Gastrocnemius medialis (tissue), 4 donors: ENCODE measurements at regions not wholly inside any gene's neighbourhood (a gene's known extent, or its start where the extent isn't known, plus 50 kb on each side); places are given as distances from the start of the nearest gene placed in this dataset.

Experiments
- ATAC-seq, 2 donors: fragments of 150-250 bp; one replicate each; pipeline ENCODE4 v1.9.1; 2016
- DNase-seq, 2 donors: peaks; one replicate each; pipeline ENCODE4 v3.0.0-alpha.2; 2019
- H3K27ac ChIP-seq, 4 donors: fragments of 200-600 bp; sonication (generic); 1 replicate in 1 of 4; 2 replicates in 3 of 4; pipeline ENCODE4 v1.5.1; 2016 to 2018; ENCODE audit warnings: mild to moderate bottlenecking in 2 of 4, moderate library complexity in 1 of 4
- H3K27me3 ChIP-seq, 3 donors: fragments of 200-600 bp; sonication (generic) in 2 of 3; 1 replicate in 1 of 3; 2 replicates in 2 of 3; pipeline versions ENCODE4 v1.5.1 to v1.6.0; 2016 to 2019; ENCODE audit warnings: mild to moderate bottlenecking in 1 of 3, moderate library complexity in 1 of 3
- H3K36me3 ChIP-seq, 2 donors: fragments of 200-600 bp; sonication (generic) in 1 of 2; one replicate each; pipeline ENCODE4 v1.5.1; 2017 to 2018
- H3K4me1 ChIP-seq, 2 donors: fragments of 200-600 bp; sonication (generic) in 1 of 2; one replicate each; pipeline ENCODE4 v1.5.1; 2016 to 2017; ENCODE audit warnings: mild to moderate bottlenecking in 2 of 2
- H3K4me3 ChIP-seq, 4 donors: fragments of 200-600 bp; sonication (generic) in 3 of 4; 1 replicate in 1 of 4; 2 replicates in 3 of 4; pipeline ENCODE4 v1.5.1; 2016 to 2019; ENCODE audit warnings: mild to moderate bottlenecking in 2 of 4
- H3K9me3 ChIP-seq, 3 donors: fragments of 200-600 bp; sonication (generic) in 2 of 3; 1 replicate in 1 of 3; 2 replicates in 2 of 3; pipeline ENCODE4 v1.5.1; 2016 to 2019
- CTCF ChIP-seq, 5 experiments: fragments of 450-650 bp in 3 of 5; fragments of 200-600 bp in 2 of 5; sonication (generic) in 2 of 5; IDR thresholded peaks in 4 of 5; conservative IDR thresholded peaks in 1 of 5; 1 replicate in 4 of 5; 2 replicates in 1 of 5; pipeline ENCODE4 v1.5.1; 2016 to 2019; ENCODE audit warnings: antibody characterized with exemption in 5 of 5, mild to moderate bottlenecking in 3 of 5, moderate library complexity in 3 of 5
- POLR2A ChIP-seq, 2 donors: fragments of 450-650 bp; IDR thresholded peaks; one replicate each; pipeline ENCODE4 v1.6.1; 2017; ENCODE audit warnings: antibody characterized with exemption in 2 of 2, mild to moderate bottlenecking in 2 of 2, moderate library complexity in 2 of 2
- in situ Hi-C, 4 donors: fragments of 200-750 bp; cut with MboI; loops; one replicate each; pipeline versions ENCODE4 v1.15.0 to v1.8.0; 2017; ENCODE audit warnings: low sequenced_read_pairs in 4 of 4
- intact Hi-C: fragments of 100-400 bp; cut with DNase I; formaldehyde crosslinking; loops from one replicate; pipeline ENCODE4 v1.15.1; 2023; ENCODE audit warnings: low total_unique reads

- Histone ChIP-seq H3K4me3 (no peak overlapping the region), H3K27ac (no peak overlapping the region), H3K36me3 (no peaks in the 10 kb centered on the region), H3K4me1 (no peaks in the 10 kb centered on the region), H3K27me3 (no peaks in the 10 kb centered on the region), H3K9me3 (peaks cover 0 to 3% (median 0%) of the 10 kb centered on the region in 3 donors)
- intact Hi-C loops = no loop called here
- ATAC-seq = no peak
- in situ Hi-C loops = no loop called here
- no peak for TF ChIP-seq CTCF (IDR thresholded peaks at IDR 0.05 in 4 of 5, conservative IDR thresholded peaks at IDR 0.05 in 1 of 5)
- TF ChIP-seq POLR2A (IDR thresholded peaks at IDR 0.05) = no peak
- DNase-seq = no peak
These were observed 662.8 kb downstream of the TBC1D32 start for GRCh38 chr6:120671519-120671918.

- intact Hi-C loops (no loop called here), in situ Hi-C loops (no loop called here)
- ATAC-seq (no peak), DNase-seq (no peak)
- Histone ChIP-seq H3K4me3 (no peak overlapping the region), H3K9me3 (no peaks in the 10 kb centered on the region), H3K27me3 (no peaks in the 10 kb centered on the region), H3K27ac (no peak overlapping the region), H3K36me3 (no peaks in the 10 kb centered on the region), H3K4me1 (no peaks in the 10 kb centered on the region)
- TF ChIP-seq CTCF (IDR thresholded peaks at IDR 0.05 in 4 of 5, conservative IDR thresholded peaks at IDR 0.05 in 1 of 5) = no peak
- TF ChIP-seq POLR2A (IDR thresholded peaks at IDR 0.05) = no peak
These were observed 681.8 kb downstream of the TBC1D32 start for GRCh38 chr6:120652506-120652905.

- in situ Hi-C loops = no loop called here
- intact Hi-C loops = no loop called here
- H3K4me1 ChIP-seq = no peaks in the 10 kb centered on the region
- H3K9me3 ChIP-seq = no peaks in the 10 kb centered on the region
- ATAC-seq = no peak
- H3K27ac ChIP-seq = no peak overlapping the region
- no peaks in the 10 kb centered on the region for H3K27me3 ChIP-seq
- H3K36me3 ChIP-seq = no peaks in the 10 kb centered on the region
- TF ChIP-seq POLR2A (IDR thresholded peaks at IDR 0.05) (no peak), CTCF (IDR thresholded peaks at IDR 0.05 in 4 of 5, conservative IDR thresholded peaks at IDR 0.05 in 1 of 5) (no peak)
- no peak overlapping the region for H3K4me3 ChIP-seq
- DNase-seq = no peak
These were observed 685.6 kb downstream of the TBC1D32 start for GRCh38 chr6:120648713-120649112.

- no peak overlapping the region for H3K4me3 ChIP-seq
- H3K27me3 ChIP-seq = no peaks in the 10 kb centered on the region
- no peaks in the 10 kb centered on the region for H3K4me1 ChIP-seq
- in situ Hi-C loops = no loop called here
- no peaks in the 10 kb centered on the region for H3K36me3 ChIP-seq
- H3K27ac ChIP-seq = no peak overlapping the region
- ATAC-seq = no peak
- TF ChIP-seq CTCF (IDR thresholded peaks at IDR 0.05 in 4 of 5, conservative IDR thresholded peaks at IDR 0.05 in 1 of 5) (no peak), POLR2A (IDR thresholded peaks at IDR 0.05) (no peak)
- intact Hi-C loops = no loop called here
- H3K9me3 ChIP-seq = no peaks in the 10 kb centered on the region
- no peak for DNase-seq
These were observed 688.2 kb downstream of the TBC1D32 start for GRCh38 chr6:120646101-120646500.

GRCh38 chr6:120632975-120633374, 701.3 kb downstream of the TBC1D32 start:
- no peak for ATAC-seq
- H3K27me3 ChIP-seq = no peaks in the 10 kb centered on the region
- H3K27ac ChIP-seq = no peak overlapping the region
- in situ Hi-C loops = no loop called here
- H3K4me1 ChIP-seq = no peaks in the 10 kb centered on the region
- intact Hi-C loops = loop anchor here (10.0 kb wide), 1 partner anchor 1068 kb away; no protein-coding TSS in a partner anchor
- H3K36me3 ChIP-seq = no peaks in the 10 kb centered on the region
- no peaks in the 10 kb centered on the region for H3K9me3 ChIP-seq
- H3K4me3 ChIP-seq = no peak overlapping the region
- no peak for DNase-seq
- TF ChIP-seq CTCF (IDR thresholded peaks at IDR 0.05 in 4 of 5, conservative IDR thresholded peaks at IDR 0.05 in 1 of 5) = no peak
- TF ChIP-seq POLR2A (IDR thresholded peaks at IDR 0.05) = no peak
